ENCODE measurements at regions not wholly inside any gene's neighbourhood (a gene's known extent, or its start where the extent isn't known, plus 50 kb on each side); places are given as distances from the start of the nearest gene placed in this dataset.

- no peaks in the 10 kb centered on the region for H3K9me3 ChIP-seq
- no peak for DNase-seq (ENCODE audit: extremely low spot score)
- no peak overlapping the region for H3K27ac ChIP-seq (replicated peaks in 1 of 4)
- no peak for TF ChIP-seq CTCF (IDR thresholded peaks at IDR 0.05)
- TF ChIP-seq POLR2A (IDR thresholded peaks at IDR 0.05; ENCODE audit: low read depth), result no peak
- H3K4me1 ChIP-seq, result no peaks in the 10 kb centered on the region
- intact Hi-C loops (cut with DNase I), result no loop called here
- WGBS, result 54% methylated on average over 8 of the region's 9 CpGs
- no peaks in the 10 kb centered on the region for H3K36me3 ChIP-seq
- H3K27me3 ChIP-seq, result peaks cover 0 to 1% (median 0%) of the 10 kb centered on the region in 4 donors
- H3K4me3 ChIP-seq, result no peak overlapping the region
Observed at GRCh38 chr14:98819132-98819866, 452.7 kb downstream of the BCL11B start.

- TF ChIP-seq POLR2A (IDR thresholded peaks at IDR 0.05; ENCODE audit: low read depth), result no peak
- no peak for TF ChIP-seq EP300 (IDR thresholded peaks at IDR 0.05)
- TF ChIP-seq POLR2AphosphoS5 (IDR thresholded peaks at IDR 0.05), result no peak
- TF ChIP-seq CTCF (IDR thresholded peaks at IDR 0.05), result no peak
- no peak for DNase-seq (ENCODE audit: extremely low spot score)
- Histone ChIP-seq H3K4me1 (no peaks in the 10 kb centered on the region), H3K9me3 (no peaks in the 10 kb centered on the region), H3K27me3 (no peaks in the 10 kb centered on the region), H3K27ac (replicated peaks in 1 of 4) (no peak overlapping the region), H3K4me3 (no peak overlapping the region), H3K36me3 (no peaks in the 10 kb centered on the region)
- intact Hi-C loops (cut with DNase I), result no loop called here
- WGBS, result 64% methylated on average over 2 of the region's 2 CpGs
Observed at GRCh38 chr14:98819867-98820206, 452.2 kb downstream of the BCL11B start.

- no peak for DNase-seq (ENCODE audit: extremely low spot score)
- intact Hi-C loops (cut with DNase I), result no loop called here
- 85% methylated on average over 3 of the region's 3 CpGs for WGBS
- no peak overlapping the region for H3K4me3 ChIP-seq
- H3K4me1 ChIP-seq, result no peaks in the 10 kb centered on the region
- H3K27ac ChIP-seq (replicated peaks in 1 of 4), result no peak overlapping the region
- H3K27me3 ChIP-seq, result no peaks in the 10 kb centered on the region
- TF ChIP-seq POLR2AphosphoS5 (IDR thresholded peaks at IDR 0.05), result no peak
- TF ChIP-seq CTCF (IDR thresholded peaks at IDR 0.05), result no peak
- no peaks in the 10 kb centered on the region for H3K36me3 ChIP-seq
- H3K9me3 ChIP-seq, result no peaks in the 10 kb centered on the region
Observed at GRCh38 chr14:98822917-98823316, 449.1 kb downstream of the BCL11B start.

GRCh38 chr14:98826618-98827017 is 445.4 kb downstream of the BCL11B start:
- intact Hi-C loops (cut with DNase I), result no loop called here
- Histone ChIP-seq H3K27ac (replicated peaks in 1 of 4) (no peak overlapping the region), H3K9me3 (no peaks in the 10 kb centered on the region), H3K27me3 (peaks cover 0 to 3% (median 0%) of the 10 kb centered on the region in 4 donors), H3K4me1 (no peaks in the 10 kb centered on the region), H3K4me3 (no peak overlapping the region), H3K36me3 (no peaks in the 10 kb centered on the region)
- WGBS, result 46% methylated on average over 1 of the region's 1 CpG
- TF ChIP-seq EP300 (IDR thresholded peaks at IDR 0.05), result no peak
- TF ChIP-seq POLR2A (IDR thresholded peaks at IDR 0.05; ENCODE audit: low read depth), result no peak
- no peak for TF ChIP-seq POLR2AphosphoS5 (IDR thresholded peaks at IDR 0.05)
- TF ChIP-seq CTCF (IDR thresholded peaks at IDR 0.05), result no peak
- DNase-seq (ENCODE audit: extremely low spot score), result no peak

- DNase-seq (ENCODE audit: extremely low spot score), result no peak
- TF ChIP-seq CTCF (IDR thresholded peaks at IDR 0.05), result no peak
- no peak for TF ChIP-seq POLR2AphosphoS5 (IDR thresholded peaks at IDR 0.05)
- no peak for TF ChIP-seq POLR2A (IDR thresholded peaks at IDR 0.05; ENCODE audit: low read depth)
- no peak for TF ChIP-seq EP300 (IDR thresholded peaks at IDR 0.05)
- H3K27ac ChIP-seq (replicated peaks in 1 of 4), result no peak overlapping the region
- H3K27me3 ChIP-seq, result peaks cover 0 to 13% (median 0%) of the 10 kb centered on the region in 4 donors
- no peaks in the 10 kb centered on the region for H3K36me3 ChIP-seq
- no peaks in the 10 kb centered on the region for H3K9me3 ChIP-seq
- intact Hi-C loops (cut with DNase I), result no loop called here
- H3K4me3 ChIP-seq, result no peak overlapping the region
- WGBS, result 90% methylated on average over 2 of the region's 2 CpGs
- no peaks in the 10 kb centered on the region for H3K4me1 ChIP-seq
Observed at GRCh38 chr14:98834119-98834518, 437.9 kb downstream of the BCL11B start.
